ENCODE measurements at regions not wholly inside any gene's neighbourhood (a gene's known extent, or its start where the extent isn't known, plus 50 kb on each side); places are given as distances from the start of the nearest gene placed in this dataset.

DNA sequence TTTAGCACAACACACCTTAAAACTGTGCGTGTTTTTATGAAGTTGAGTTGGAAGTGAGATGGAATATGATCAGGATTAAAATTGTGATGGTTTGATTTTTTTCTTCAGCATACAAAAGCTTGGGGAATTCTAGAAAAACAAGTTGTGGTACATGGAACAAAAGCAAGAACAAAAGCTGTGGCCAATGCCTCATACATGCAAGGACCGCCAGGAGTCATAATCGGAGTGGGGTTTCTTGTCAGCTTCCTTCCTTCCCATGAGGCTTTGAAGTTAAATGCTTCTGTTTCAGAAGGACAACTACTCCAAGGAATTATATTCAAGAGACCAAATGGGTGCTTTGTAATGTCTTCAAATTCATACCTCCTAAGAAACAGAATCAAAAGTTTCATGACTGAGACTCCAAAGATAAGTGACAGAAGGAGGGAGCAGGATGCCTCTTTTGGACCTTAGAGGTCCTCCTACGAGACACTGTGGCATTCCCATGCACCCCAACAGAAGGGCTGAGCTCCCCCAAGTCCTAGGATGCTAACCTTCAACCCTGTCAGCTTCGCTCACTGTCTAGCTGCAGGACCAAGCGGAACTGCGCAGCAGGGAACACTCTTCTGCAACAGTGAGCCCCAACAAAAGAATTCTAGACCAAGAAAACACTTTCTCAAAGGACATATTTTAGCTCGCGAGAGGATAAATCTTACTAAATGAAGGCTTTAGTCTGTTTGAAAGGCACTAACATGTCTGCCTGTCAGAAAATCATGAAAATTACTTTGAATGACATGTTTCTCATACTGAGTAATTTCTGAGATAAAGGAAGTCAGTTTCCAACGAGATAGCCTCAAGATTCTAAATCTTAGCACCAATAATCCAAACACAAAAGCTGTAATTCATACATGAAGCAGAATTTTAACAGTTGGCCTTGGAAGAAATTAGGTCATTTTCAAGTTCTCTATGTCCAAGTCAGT lies 108.5 kb upstream of the NHSL1 start:
- no peak for DNase-seq (ENCODE audit: low spot score)

DNA sequence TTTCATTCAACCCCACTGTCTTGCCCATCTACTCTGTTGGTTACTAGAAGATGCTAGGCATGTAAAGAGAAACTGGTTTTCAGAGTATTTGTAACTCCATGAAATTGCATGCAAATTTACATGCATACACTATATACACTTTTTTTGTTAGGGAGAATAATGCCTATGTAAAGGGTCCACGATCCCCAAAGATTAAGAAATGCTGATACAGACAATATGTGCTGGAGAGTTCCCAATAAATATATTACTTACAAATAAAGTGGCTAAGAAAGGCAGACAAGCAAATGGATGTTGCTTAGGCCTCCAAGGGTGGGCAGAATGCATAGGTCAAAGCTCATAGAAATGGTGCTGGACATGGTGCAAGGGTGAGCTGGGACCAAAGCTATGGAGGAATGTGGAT lies 109.6 kb upstream of the NHSL1 start:
- no peak for DNase-seq (ENCODE audit: low spot score)

DNA sequence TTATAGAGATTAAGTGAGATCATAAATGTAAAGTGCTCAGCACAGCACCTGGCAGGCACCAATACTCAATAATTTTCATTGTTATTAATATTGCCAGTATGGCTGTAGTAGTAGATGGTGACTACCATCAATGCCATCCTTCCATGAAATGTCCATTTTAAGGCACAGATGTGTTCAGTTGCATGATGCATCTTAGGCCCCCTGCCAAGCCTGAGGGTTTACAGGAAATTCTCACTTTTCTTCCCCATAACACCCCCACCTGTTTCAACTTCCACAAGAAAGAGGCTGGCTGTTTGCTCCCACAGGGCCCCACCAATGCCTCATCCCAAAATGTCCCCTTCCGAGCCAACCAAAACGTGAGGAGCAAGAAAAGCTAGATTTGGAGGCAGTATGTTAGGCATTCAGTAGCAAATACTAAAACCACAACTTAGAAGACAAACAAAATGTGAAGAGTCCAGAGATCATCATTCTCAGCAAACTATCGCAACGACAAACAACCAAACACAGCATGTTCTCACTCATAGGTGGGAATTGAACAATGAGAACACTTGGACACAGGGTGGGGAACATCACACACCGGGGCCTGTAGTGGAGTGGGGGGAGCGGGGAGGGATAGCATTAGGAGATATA lies 110.6 kb upstream of the NHSL1 start:
- no peak for DNase-seq (ENCODE audit: low spot score)

DNA sequence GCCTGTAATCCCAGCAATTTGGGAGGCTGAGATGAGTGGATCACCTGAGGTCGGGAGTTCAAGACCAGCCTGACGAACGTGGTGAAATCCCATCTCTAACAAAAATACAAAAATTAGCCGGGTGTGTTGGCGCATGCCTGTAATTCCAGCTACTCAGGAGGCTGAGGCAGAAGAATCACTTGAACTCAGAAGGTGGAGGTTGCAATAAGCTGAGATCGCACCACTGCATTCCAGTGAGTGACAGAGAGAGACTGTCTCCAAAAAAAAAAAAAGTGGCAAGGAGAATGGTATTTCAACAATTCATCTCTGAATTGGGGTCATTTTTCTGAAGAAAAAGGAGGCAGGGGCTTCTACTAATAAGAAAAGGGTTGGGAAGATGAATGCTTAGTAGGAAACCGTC lies 111.5 kb upstream of the NHSL1 start:
- DNase-seq (ENCODE audit: low spot score) = no peak

DNA sequence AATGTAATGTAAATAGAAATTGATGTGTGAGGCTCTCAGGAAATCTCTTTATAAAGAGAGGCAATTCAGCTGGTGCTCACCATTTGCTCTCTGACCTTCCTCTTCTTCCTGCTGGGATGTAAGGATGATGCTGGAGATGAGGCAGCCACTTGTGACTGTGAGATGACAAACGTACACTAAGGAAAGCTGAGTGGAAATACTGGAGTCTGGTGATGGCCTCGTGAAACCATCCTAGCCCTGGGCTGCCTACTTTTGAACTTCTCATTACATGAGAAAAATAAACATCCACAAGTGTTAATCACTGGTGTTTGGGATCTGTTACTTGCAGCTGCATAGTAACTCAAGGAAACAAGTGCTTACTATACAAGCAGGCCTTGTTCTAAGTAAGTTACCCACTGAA lies 114.9 kb upstream of the NHSL1 start:
- DNase-seq (ENCODE audit: low spot score) = no peak

DNA sequence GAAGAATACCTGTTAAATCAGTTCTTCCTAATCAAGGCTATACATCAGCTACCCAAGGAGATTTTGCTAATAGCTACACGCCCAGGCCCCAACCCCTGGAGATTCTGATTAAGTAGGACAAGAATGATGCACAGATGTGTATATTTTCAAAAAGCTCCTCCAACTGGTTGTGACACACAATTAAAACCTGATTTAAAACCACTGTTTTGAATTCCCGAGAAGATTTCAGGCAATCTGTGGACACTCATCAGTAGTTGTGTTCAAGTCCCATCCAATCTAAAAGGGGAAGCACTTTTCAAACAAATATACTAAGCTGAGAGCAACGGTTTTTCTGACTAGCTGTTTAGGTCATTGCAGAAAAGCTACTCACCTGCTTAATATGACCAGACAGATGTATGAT lies 118.9 kb upstream of the NHSL1 start:
- DNase-seq (ENCODE audit: low spot score) = no peak

DNA sequence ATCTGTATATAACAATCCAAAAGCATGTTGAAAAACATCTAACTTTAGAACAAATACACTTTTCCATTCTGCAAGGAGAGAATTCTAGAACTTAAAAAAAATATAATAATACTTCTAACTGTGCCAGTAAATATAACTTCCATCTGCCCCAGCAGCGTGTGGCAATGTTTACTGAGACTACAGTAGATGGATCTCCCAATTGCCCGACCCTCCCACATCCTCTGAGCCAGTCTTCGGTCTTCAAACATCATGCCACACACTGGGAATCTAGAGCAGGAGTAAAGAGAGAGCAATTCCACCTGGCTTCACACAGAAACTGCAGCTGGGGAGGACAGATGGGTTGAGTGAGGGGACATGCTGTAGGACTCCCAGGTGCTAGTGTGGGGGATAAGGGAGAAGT lies 121.3 kb upstream of the NHSL1 start:
- no peak for DNase-seq (ENCODE audit: low spot score)

DNA sequence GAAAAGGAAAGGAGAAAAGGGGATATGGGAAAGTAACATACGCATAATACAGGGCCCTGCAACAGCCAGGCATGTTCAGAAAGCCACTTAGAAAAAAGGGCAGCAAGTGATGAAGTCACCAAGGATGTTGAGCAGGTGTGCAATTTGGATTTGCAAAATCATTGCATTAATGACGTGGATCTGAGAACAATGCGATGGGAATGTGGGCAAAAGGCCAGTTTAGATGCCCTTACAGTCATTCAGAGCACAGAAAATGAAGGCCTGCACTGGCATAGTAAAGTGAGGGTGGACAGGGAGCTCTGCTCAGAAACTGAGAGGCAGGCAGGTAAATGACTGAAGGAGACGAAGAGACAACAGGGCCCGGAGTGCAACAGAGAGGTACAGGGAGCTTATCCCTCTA lies 123.7 kb upstream of the NHSL1 start:
- DNase-seq (ENCODE audit: low spot score) = no peak

DNA sequence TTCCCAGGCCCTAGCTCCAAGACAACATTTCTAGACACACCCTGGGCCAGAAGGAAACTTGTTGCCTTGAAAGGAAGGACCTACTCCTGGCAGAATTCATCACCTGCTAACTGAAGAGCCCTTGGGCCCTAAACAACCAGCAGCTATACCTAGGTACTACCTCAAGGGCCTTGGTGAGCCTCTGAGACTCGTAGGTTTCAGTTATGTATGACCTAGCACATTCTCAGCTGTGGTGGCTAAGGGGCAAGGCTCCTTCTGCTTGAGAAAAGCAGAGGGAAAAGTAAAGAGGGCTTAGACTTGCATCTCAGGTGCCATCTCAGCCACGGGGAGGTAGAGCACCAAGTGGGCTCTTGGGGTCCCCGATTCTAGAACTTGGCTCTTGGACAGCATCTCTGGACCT lies 132.3 kb upstream of the NHSL1 start:
- no peak for DNase-seq (ENCODE audit: low spot score)

DNA sequence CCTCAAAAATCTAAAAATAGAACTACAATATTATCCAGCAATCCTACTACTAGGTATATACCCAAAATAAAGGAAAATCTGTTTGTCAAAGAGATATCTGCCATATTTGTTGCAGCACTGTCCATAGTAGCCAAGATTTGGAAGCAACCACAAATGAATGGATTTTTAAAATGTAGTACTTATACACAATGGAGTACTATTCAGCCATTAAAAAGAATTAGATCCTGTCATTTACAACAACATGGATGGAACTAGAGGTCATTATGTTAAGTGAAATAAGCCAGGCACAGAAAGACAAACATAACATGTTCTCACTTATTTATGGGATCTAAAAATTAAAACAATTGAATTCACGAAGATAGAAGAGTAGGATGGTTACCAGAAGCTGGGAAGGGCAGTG lies 135.7 kb upstream of the CCDC28A start:
- DNase-seq (ENCODE audit: low spot score) = no peak

DNA sequence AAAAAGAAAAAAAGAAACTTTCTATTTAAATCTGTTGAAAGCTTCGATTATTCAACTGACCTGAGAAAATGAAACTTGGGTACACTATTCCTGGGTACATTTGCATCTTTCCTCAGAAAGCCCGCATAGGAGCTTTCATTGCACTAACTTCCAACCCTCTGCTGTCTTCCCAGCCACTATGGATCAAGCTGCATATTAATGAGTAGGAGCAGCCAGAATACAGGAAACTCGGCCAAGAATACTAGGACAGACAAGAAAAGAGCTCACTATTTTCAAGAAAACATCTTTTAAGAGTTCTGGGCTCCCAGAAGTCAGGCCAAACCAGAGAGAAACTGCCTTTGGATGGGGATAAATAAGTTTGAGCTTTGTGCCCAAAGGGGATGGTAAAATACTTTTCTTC lies 135.0 kb upstream of the CCDC28A start:
- no peak for DNase-seq (ENCODE audit: low spot score)

DNA sequence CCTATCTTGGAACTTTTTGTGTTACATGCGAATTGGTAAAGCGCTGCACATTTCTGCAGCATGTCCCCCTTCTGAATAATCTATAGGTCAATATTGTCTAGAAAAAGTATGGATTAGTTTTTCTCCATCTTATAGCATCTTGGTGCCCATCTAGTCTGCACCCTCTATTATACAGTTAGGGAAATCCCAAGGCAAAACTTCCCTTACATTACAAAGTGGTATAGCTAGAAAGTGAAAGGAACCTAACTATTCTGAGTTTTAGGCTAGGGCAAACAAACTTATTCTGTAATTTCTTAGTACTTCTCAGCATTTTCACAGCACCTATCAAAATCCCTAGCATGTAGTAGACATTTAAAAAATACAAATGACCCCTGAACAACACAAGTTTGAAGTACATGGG lies 133.5 kb upstream of the CCDC28A start:
- no peak for DNase-seq (ENCODE audit: low spot score)

DNA sequence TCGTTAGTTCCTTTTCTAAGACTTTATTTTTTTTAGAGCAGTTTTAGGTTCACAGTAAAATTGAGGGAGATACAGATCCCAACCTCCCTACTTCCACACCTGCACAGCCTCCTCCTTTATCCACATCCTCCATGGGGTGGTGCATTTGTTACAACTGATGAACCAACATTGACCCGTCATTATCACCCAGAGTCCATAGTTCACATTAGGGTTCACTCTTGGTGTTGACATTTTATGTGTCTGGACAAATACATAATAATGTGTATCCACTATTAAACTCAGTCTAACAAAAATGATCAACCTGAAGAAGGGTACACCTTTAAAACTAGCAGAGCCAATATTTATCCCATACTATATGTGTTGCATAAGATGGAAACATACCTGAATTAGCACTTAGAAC lies 130.4 kb upstream of the CCDC28A start:
- no peak for DNase-seq (ENCODE audit: low spot score)

DNA sequence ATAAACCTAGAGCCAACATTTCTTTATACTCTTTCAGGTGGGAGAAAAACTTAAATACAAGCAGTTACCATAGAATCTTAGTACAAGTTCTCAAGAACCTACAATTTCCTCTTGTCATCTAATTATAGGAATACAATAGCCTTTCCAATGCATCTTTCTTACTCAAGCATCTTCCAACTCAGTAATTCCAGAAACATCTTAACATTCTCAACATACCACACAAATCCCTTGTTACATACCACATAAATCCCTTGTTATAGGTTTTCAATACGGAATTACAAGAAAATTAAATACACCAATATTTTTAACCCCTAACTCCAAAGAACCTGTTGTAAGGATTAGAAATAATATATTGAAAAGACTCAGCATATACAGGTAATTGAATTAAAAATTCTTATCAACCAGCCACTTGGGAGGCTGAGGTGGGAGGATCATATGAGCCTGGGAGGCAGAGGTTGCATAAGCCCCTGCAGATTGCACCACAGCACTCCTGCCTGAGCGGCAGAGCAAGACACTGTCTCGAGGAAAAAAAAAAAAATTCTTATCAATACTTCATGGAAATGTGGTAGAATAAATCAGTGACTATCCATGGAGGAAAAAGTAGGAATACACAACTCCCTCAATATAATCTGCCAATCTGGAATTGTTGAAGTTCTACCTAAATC lies 127.5 kb upstream of the CCDC28A start:
- no peak for DNase-seq (ENCODE audit: low spot score)

DNA sequence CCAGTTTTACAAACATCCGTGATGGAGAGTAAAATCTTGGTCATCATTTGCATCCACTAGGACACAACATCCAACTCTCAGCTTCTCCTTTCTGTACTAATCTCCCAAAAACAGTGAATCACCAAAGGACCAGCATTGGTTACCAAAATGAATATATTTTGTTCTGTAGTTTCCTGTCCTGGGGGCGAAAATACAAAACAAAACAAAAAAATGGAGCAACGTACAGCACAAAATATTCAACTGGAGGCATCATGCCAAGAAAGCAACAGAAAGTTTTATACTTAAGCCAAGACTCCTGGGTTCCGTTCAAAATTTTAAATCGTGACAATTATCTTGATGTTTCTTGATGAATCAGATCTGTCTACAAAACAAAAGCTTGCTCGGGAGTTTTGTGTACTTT lies 126.6 kb upstream of the CCDC28A start:
- no peak for DNase-seq (ENCODE audit: low spot score)

DNA sequence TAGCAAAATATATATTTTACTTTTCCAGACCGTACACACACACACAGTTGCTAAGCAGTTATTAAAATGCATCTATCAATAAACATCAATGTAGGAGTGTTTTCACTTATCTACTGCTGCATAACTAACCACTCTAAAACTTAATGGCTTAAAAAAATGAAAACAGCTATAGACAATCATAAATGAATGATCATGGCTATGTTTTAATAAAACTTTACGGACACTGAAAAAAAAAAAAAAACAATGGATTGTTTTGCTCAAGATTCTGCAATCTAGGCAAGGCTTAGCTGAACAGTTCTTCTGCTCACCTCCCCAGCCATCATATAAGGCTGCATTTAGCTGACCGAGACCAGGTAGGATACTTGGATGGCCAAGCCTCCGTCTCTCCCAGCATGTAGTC lies 125.4 kb upstream of the CCDC28A start:
- no peak for DNase-seq (ENCODE audit: low spot score)

DNA sequence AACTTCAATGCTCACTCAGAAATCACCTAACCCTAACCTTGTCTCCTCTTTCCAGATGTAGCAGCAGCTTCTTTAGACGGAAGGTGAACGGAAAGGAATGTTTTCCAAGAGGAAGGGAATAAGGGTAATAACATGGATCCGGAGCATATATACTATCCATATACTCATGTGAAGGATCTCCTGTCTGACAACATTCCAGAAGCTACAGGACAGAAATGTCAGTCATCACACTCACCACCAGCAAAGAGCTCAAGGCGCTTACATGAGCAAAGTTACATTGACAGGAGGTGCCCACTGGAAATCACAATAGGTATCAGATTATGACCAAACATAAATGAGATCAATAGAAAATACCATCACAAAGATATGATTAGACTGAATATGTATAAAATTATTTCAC lies 122.1 kb upstream of the CCDC28A start:
- DNase-seq (ENCODE audit: low spot score) = no peak

DNA sequence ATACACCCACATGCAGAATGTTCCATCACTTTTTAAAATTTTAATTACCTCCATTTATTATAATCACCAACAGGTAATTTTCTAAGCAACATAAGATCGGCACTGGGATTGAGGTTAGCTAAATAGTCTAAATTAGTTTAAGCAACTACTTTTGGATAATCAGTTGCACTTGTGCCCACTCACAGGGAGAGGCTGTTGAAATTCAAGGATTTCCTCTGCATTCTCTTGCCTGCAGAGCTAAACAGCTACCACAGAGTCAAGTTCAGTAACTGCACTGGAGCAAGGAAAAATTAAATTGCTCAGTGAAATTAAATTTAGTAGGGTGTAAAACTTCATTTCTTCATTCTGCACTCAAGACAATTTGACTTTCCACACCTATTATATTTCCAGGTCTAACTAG lies 120.7 kb upstream of the CCDC28A start:
- no peak for DNase-seq (ENCODE audit: low spot score)

DNA sequence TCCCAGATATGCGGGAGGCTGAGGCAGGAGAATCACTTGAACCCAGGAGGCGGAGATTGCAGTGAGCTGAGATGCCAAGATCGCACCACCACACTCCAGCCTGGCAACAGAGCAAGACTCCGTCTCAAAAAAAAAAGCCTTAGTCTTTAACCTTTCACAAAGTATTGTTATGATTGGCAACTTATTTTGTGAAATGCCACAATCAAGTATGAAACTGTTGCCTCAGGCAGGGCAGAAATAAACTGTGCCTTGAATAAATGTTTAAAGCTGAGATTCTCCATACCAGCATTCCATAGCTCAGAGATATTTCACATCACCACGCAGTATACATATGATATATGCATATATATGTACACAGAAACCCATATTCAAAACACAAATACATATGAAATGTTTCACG lies 120.1 kb upstream of the CCDC28A start:
- DNase-seq (ENCODE audit: low spot score) = no peak

DNA sequence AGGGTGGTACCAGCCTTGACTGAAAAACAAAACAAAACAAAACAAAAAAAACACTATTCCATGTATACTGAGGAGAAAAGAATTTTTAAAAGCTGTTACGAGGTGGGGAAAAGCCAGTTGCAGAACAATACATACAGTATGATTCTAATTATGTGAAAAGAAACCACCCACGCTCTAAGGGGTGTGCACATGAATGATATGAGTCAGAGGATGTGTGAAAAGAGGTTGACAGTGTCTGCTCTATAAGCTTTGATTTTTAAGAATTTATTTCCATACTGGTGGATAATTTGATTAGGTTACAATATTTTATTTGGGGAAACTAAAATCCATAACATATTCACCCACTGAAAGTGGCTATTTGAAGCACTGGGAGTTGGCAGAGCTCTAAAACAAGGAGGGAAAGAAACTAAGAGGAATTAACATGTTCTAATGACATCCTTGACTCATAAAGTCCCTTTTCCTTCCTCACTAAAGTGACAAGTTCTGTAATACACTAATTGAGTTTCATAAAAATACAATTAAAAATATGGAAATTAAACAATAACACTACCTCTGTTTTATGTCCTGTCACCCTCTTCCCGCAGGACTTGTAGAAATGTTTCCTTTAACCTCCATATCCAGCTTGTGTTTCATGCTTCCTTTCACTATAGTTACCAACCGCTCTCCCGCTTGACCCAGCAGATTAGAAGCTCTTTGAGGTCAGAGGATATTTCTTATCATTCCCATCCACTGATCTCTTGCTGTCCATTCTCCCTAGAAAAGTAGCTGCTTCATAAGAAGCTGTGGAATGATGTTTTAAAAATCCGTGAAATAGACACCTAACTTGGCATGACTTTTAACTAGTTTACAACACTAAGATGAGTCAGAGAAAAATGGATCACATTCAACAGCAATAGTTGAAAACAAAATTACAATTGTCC lies 118.6 kb upstream of the CCDC28A start:
- no peak for DNase-seq (ENCODE audit: low spot score)

DNA sequence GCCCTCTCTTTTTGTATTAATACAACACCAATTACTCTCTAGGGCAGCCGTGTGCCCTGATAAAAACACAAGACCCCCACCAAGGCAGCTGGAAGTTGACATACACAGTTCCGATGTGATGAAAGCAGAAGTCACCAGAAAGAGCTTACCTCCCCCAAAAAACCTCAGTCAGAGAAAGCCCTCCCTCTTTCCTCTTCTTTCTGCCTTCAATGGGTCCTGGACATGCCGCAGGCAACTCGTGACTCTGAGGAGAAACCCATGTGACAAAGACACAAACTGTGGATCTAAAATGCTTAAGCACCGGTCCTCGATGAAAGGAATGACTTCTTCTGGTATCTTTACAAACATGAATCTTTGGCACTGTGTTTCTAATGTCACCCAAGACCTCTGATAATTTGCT lies 117.7 kb upstream of the CCDC28A start:
- DNase-seq (ENCODE audit: low spot score) = no peak
